Ascending aorta (tissue), 2 donors: ENCODE measurements at regions not wholly inside any gene's neighbourhood (a gene's known extent, or its start where the extent isn't known, plus 50 kb on each side); places are given as distances from the start of the nearest gene placed in this dataset.

Experiments
- DNase-seq, 2 donors: peaks; one replicate each; pipeline ENCODE4 v3.0.0-alpha.2; 2019; ENCODE audit warnings: low spot score in 2 of 2
- H3K27ac ChIP-seq, 2 donors: fragments of 200-600 bp; sonication (generic); one replicate each; pipeline ENCODE4 v1.5.1; 2016 to 2017; ENCODE audit warnings: mild to moderate bottlenecking in 1 of 2
- H3K27me3 ChIP-seq: fragments of 200-600 bp; sonication (generic); one replicate; pipeline ENCODE4 v1.5.1; 2017
- H3K36me3 ChIP-seq, 2 donors: fragments of 200-600 bp; sonication (generic); one replicate each; pipeline ENCODE4 v1.5.1; 2016
- H3K4me1 ChIP-seq, 2 donors: fragments of 200-600 bp; sonication (generic); one replicate each; pipeline ENCODE4 v1.5.1; 2016 to 2017; ENCODE audit warnings: mild to moderate bottlenecking in 1 of 2
- H3K4me3 ChIP-seq, 2 donors: fragments of 200-600 bp; sonication (generic); one replicate each; pipeline ENCODE4 v1.5.1; 2016 to 2017; ENCODE audit warnings: mild to moderate bottlenecking in 1 of 2
- H3K9me3 ChIP-seq, 2 donors: fragments of 200-600 bp; sonication (generic); one replicate each; pipeline ENCODE4 v1.5.1; 2016
- intact Hi-C: fragments of 100-400 bp; cut with DNase I; formaldehyde crosslinking; loops from one replicate; pipeline ENCODE4 v1.15.1; 2023
- TF ChIP-seq, protein P1 (sequence below), 3 experiments: fragments of 200-600 bp in 2 of 3; fragments of 450-650 bp in 1 of 3; sonication (generic) in 2 of 3; IDR thresholded peaks; one replicate each; pipeline ENCODE4 v1.5.1; 2016 to 2019; ENCODE audit warnings: antibody characterized with exemption in 3 of 3, mild to moderate bottlenecking in 1 of 3, moderate library complexity in 1 of 3

DNA sequence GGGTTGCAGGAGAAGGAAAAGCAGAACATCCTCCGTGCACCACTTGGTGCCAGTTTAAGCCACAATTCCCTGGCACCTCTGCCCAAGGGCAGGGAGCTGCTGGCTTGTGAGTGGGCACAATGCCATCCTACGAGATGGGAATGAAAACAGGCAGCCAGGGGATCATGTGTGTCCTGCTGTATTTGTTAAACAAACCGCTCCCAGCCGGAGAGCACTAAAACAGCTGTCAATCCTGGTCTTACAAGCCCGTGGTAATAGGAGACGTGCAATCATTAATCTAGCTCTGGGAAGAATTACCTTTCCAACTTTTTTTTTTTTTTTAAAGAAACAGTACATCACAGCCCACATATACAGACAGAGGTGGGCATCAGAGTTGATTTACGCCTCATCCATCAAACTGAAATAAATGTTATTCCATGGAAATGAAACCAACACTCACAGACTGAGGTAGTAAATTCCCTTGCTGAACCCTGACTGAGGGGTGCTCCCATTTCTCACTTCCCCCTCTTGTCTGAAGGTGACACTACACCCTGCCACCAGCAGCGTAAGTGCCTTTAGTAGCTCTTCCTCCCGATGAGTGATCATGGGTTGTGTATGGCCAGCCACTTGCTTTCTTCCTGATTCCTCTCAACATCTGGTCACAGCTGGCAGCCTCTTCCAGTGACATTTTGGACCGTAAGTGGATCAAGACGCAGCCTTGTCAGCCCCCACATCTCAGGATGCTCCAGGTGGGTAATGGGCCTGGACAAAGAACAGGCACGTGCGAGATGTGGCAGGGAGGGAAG lies 143.8 kb downstream of the TEX36 start:
- no peaks in the 10 kb centered on the region for H3K27me3 ChIP-seq
- TF ChIP-seq, protein P1, sequence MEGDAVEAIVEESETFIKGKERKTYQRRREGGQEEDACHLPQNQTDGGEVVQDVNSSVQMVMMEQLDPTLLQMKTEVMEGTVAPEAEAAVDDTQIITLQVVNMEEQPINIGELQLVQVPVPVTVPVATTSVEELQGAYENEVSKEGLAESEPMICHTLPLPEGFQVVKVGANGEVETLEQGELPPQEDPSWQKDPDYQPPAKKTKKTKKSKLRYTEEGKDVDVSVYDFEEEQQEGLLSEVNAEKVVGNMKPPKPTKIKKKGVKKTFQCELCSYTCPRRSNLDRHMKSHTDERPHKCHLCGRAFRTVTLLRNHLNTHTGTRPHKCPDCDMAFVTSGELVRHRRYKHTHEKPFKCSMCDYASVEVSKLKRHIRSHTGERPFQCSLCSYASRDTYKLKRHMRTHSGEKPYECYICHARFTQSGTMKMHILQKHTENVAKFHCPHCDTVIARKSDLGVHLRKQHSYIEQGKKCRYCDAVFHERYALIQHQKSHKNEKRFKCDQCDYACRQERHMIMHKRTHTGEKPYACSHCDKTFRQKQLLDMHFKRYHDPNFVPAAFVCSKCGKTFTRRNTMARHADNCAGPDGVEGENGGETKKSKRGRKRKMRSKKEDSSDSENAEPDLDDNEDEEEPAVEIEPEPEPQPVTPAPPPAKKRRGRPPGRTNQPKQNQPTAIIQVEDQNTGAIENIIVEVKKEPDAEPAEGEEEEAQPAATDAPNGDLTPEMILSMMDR (IDR thresholded peaks at IDR 0.05): no peak
- H3K36me3 ChIP-seq: no peaks in the 10 kb centered on the region
- no peak overlapping the region for H3K4me3 ChIP-seq
- H3K9me3 ChIP-seq: no peaks in the 10 kb centered on the region
- no peaks in the 10 kb centered on the region for H3K4me1 ChIP-seq
- H3K27ac ChIP-seq: no peak overlapping the region
- intact Hi-C loops: no loop called here
- no peak for DNase-seq

DNA sequence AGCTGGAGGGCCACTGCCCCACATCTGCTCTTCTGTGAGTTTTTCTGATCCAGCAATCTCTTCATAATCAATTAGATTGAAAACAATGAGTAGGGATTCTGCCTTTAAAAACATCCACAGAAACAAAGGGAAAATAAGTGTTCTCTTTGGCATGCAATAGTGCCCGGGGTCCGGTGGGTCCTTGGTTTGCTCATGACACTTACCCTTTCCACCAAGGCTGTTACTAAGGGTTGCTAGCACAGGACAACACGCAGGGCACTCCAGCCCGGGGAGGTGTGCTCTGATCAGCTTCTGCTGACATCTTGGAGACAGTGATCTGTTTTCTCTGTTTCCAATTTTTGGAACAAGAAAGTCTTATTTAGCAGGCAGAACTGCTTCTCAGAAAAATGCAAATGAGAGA lies 146.7 kb downstream of the TEX36 start:
- no peaks in the 10 kb centered on the region for H3K27me3 ChIP-seq
- no peaks in the 10 kb centered on the region for H3K4me1 ChIP-seq
- no peak overlapping the region for H3K4me3 ChIP-seq
- H3K27ac ChIP-seq: no peak overlapping the region
- H3K36me3 ChIP-seq: no peaks in the 10 kb centered on the region
- TF ChIP-seq, protein P1 (IDR thresholded peaks at IDR 0.05): no peak
- H3K9me3 ChIP-seq: no peaks in the 10 kb centered on the region
- intact Hi-C loops: no loop called here
- DNase-seq: no peak

DNA sequence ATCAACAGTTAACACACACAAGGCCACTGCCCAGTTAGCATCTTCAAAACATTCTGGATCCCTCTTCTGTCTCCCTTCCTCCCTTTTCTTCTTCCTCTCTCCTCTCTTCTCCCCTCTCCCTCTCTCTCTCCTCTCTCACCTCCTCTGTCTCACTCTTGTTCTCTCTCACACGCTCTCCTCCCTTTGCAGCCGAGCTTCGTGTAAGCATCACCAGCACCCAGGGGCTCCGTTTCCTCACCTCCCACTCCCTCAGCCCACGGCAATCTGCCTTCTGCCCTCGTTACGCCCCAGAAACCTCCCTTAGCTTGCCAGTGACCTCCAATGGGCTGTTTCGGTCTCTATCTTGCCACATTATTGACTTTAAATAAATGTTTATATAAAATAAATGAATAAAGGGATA lies 147.4 kb downstream of the TEX36 start:
- TF ChIP-seq, protein P1 (IDR thresholded peaks at IDR 0.05): no peak
- DNase-seq: no peak
- H3K36me3 ChIP-seq: no peaks in the 10 kb centered on the region
- H3K4me1 ChIP-seq: no peaks in the 10 kb centered on the region
- H3K4me3 ChIP-seq: no peak overlapping the region
- no peak overlapping the region for H3K27ac ChIP-seq
- H3K9me3 ChIP-seq: no peaks in the 10 kb centered on the region
- no peaks in the 10 kb centered on the region for H3K27me3 ChIP-seq
- intact Hi-C loops: no loop called here

DNA sequence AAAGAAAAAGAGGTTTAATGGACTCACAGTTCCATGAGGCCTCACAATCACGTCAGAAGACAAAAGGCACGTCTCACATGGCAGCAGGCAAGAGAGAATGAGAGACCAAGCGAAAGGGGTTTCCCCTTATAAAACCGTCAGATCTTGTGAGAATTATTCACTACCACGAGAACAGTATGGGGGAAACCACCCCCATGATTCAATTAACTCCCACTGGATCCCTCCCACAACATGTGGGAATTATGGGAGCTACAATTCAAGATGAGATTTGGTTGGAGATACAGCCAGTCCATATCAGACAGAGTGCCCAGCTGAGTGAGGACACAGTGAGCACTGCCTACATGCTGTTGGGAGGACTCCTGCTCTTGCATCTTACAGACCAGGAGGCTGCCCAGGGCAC lies 148.4 kb downstream of the TEX36 start:
- H3K4me1 ChIP-seq: no peaks in the 10 kb centered on the region
- H3K36me3 ChIP-seq: no peaks in the 10 kb centered on the region
- DNase-seq: no peak
- no peaks in the 10 kb centered on the region for H3K27me3 ChIP-seq
- intact Hi-C loops: no loop called here
- no peak overlapping the region for H3K27ac ChIP-seq
- H3K4me3 ChIP-seq: no peak overlapping the region
- no peaks in the 10 kb centered on the region for H3K9me3 ChIP-seq
- TF ChIP-seq, protein P1 (IDR thresholded peaks at IDR 0.05): no peak

DNA sequence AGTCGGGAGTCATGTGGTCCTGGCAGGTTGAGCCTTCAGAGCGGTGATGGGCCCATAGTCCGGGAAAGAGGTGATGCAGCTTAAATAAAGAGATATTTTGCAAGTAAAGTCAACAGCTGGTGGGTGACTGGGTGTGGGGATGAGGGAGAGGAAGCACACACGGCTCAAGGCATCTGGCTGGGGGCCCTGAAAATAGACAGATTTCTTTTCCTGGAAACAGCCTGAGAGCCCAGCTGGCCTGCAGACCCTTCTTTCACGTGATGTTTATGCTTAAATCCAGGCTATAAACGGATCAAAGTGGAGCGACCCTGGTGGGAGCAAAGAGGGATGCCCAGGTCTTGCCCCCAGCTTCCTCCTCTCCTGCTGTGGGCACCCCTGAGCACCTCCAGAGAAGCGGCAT lies 149.1 kb downstream of the TEX36 start:
- intact Hi-C loops: no loop called here
- Histone ChIP-seq H3K4me3 (no peak overlapping the region), H3K4me1 (no peaks in the 10 kb centered on the region), H3K36me3 (no peaks in the 10 kb centered on the region), H3K27me3 (no peaks in the 10 kb centered on the region), H3K27ac (no peak overlapping the region), H3K9me3 (no peaks in the 10 kb centered on the region)
- no peak for DNase-seq
- TF ChIP-seq, protein P1 (IDR thresholded peaks at IDR 0.05): no peak

DNA sequence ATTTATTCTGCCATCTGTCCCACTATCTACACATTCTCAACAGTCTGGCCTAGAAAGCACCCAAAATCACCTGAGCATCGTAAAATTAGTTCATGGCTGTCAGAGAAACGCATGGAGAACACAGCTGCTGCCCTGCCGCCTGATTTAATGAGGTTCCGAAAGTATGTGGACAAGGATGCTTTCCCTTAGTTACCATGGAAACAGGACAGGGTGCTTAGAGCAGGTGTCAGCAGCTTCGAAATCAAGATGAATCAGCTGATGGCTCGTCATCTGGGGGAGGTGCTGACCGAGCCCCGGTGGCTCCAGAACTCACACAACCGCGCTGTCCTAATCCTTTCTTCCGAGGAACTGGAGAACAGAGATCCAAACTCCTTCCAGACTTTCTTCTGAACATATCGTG lies 151.5 kb downstream of the TEX36 start:
- H3K27me3 ChIP-seq: no peaks in the 10 kb centered on the region
- TF ChIP-seq, protein P1 (IDR thresholded peaks at IDR 0.05): no peak

More for the DNA sequence above, 151.5 kb downstream of the TEX36 start:
- no peak overlapping the region for H3K4me3 ChIP-seq
- H3K36me3 ChIP-seq: no peaks in the 10 kb centered on the region
- no peaks in the 10 kb centered on the region for H3K4me1 ChIP-seq
- no peak overlapping the region for H3K27ac ChIP-seq
- no peak for DNase-seq
- no peaks in the 10 kb centered on the region for H3K9me3 ChIP-seq
- intact Hi-C loops: no loop called here
